ENCODE measurements at regions not wholly inside any gene's neighbourhood (a gene's known extent, or its start where the extent isn't known, plus 50 kb on each side); places are given as distances from the start of the nearest gene placed in this dataset.
"Not testable (repeated sequence)": the region's sequence is repeated elsewhere in the genome, so short reads cannot be mapped to it uniquely, and the experiment has no call there.

- TF ChIP-seq CTCF (conservative IDR thresholded peaks at IDR 0.05; ENCODE audit: low read depth, low read length): no peak
Measured at GRCh38 chr3:164018500-164018899, 1059.8 kb downstream of the SI start.

GRCh38 chr3:164007765-164008164, 1070.5 kb downstream of the SI start:
- TF ChIP-seq CTCF (conservative IDR thresholded peaks at IDR 0.05; ENCODE audit: low read depth, low read length): no peak
- no peak overlapping the region for H3K4me3 ChIP-seq (ENCODE audit: low read depth, low read length)
- no peak for DNase-seq (ENCODE audit: low read depth)

More at GRCh38 chr3:164018500-164018899, 1059.8 kb downstream of the SI start:
- H3K4me3 ChIP-seq (ENCODE audit: low read depth, low read length): no peak overlapping the region
- no peak for DNase-seq (ENCODE audit: low read depth)

- H3K4me3 ChIP-seq (ENCODE audit: low read depth, low read length): no peak overlapping the region
- DNase-seq (ENCODE audit: low read depth): no peak
- TF ChIP-seq CTCF (conservative IDR thresholded peaks at IDR 0.05; ENCODE audit: low read depth, low read length): no peak
Measured at GRCh38 chr3:164004205-164004604, 1074.1 kb downstream of the SI start.

- not testable (repeated sequence) for H3K4me3 ChIP-seq (ENCODE audit: low read depth, low read length); DNase-seq (ENCODE audit: low read depth)
Measured at GRCh38 chr3:164003016-164003415, 1075.3 kb downstream of the SI start.

- no peak for DNase-seq (ENCODE audit: low read depth)
- no peak overlapping the region for H3K4me3 ChIP-seq (ENCODE audit: low read depth, low read length)
- no peak for TF ChIP-seq CTCF (conservative IDR thresholded peaks at IDR 0.05; ENCODE audit: low read depth, low read length)
Measured at GRCh38 chr3:163983940-163984339, 1094.4 kb downstream of the SI start.

GRCh38 chr3:163971861-163972260, 1106.4 kb downstream of the SI start:
- no peak for TF ChIP-seq CTCF (conservative IDR thresholded peaks at IDR 0.05; ENCODE audit: low read depth, low read length)

GRCh38 chr3:163957072-163957471, 1121.2 kb downstream of the SI start:
- no peak for TF ChIP-seq CTCF (conservative IDR thresholded peaks at IDR 0.05; ENCODE audit: low read depth, low read length)
- no peak overlapping the region for H3K4me3 ChIP-seq (ENCODE audit: low read depth, low read length)
- no peak for DNase-seq (ENCODE audit: low read depth)

More at GRCh38 chr3:163971861-163972260, 1106.4 kb downstream of the SI start:
- H3K4me3 ChIP-seq (ENCODE audit: low read depth, low read length): no peak overlapping the region
- no peak for DNase-seq (ENCODE audit: low read depth)

- DNase-seq (ENCODE audit: low read depth): no peak
- H3K4me3 ChIP-seq (ENCODE audit: low read depth, low read length): no peak overlapping the region
- no peak for TF ChIP-seq CTCF (conservative IDR thresholded peaks at IDR 0.05; ENCODE audit: low read depth, low read length)
Measured at GRCh38 chr3:163953526-163953925, 1124.8 kb downstream of the SI start.
